Stimulated activated CD4-positive, alpha-beta T cell treated with anti-CD3 and anti-CD28 coated beads, Interleukin-12 subunit alpha, Interleukin-12 subunit beta, amount 100 ng/mL, for 48 hours (primary cell): ENCODE measurements at regions not wholly inside any gene's neighbourhood (a gene's known extent, or its start where the extent isn't known, plus 50 kb on each side); places are given as distances from the start of the nearest gene placed in this dataset.

ENCODE experiments used
- DNase-seq, 3 donors: peaks; one replicate each; pipeline ENCODE4 v3.0.0-alpha.2; 2020; ENCODE audit warnings: low read depth in 2 of 3, low spot score in 1 of 3

DNA sequence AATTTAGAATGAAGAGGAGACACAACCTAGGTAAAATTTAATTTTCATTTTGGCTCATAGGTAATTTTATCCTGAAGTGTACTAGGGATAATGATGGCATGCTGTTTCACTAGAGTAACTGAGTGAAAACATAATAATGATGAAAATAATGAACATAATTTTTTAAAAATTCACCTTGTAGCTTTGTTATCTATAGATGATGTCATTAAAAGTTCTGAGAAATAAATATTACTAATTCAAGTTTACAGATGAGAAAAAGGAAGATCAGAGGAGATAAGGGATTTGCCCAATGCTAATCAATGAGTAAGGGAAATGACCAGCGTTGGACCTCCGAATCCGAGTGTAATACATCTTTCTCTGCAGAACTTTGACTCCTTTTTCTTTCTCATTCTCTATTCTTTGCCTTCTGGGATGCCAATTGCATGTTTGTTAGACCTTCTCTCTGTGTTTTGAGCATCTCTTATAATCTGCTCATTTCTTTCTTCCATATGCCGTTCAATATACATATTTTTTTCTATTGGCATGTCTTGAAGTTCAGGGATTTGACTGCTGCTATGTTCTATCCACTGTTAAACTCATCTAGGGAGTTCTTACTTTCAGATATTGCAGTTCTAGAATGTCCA lies 186.5 kb downstream of the SNX19 start:
- no peak for DNase-seq

GRCh38 chr11:130731401-130731800 lies 184.9 kb downstream of the SNX19 start:
- DNase-seq, result no peak

DNA sequence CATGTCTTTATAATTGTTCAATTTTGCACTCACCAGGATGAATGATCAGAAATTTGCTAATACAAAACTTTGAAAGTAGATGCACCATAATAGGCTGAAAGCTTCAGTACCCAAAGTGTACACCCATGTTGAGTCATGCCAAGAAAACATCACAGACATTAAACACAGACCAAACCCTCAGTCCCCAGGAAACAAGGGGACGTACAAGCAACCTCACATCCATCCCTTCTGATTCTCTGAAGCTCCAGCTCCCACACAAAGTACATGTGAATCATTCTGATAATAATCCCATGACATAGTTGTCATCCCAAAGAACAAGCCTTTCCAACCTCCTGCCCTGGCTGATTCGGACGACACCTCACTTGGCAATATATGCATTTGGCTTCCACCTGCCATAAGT lies 183.8 kb downstream of the SNX19 start:
- no peak for DNase-seq

- DNase-seq, result no peak
Observed at GRCh38 chr11:130737041-130737830, 179.0 kb downstream of the SNX19 start.

- no peak for DNase-seq
Observed at GRCh38 chr11:130737866-130738431, 178.3 kb downstream of the SNX19 start.

- no peak for DNase-seq
Observed at GRCh38 chr11:130738611-130739010, 177.7 kb downstream of the SNX19 start.

DNA sequence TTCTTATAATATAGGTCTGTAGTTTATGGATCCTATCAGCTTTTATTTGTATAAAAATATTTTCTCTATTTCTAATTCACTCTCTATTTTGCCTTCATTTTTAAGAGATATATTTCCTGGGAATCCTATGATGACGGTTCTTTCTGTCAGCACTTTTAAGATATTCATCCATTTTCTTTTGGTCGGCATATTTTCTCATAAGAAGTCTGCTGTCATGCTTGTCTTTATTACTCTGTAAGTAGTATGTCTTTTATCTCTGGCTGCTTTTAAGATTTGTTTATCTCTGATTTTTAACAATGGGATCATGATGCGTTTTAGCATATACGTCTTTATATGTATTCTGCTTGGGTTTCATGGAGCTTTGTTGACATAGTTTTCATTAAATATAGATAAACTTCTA lies 175.5 kb downstream of the SNX19 start:
- no peak for DNase-seq

DNA sequence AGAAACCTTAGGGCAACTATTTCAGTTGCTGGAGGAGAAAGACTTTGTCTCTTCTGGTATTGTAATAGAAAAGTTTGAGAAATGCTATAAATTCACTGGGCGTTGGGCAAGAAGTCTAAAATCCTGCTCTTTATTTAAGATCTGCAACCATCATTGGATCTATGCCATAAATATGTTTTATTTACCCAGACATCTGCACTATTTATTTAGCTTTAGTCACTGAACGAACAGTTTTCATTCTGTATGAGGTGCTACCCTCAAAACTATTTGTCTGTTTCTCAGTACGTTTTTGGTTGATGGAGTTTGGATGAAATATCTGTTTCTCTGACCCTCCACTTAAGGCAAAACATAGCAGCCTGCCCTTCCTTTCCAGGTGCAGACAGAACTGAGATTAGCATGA lies 171.5 kb downstream of the SNX19 start:
- DNase-seq, result no peak

DNA sequence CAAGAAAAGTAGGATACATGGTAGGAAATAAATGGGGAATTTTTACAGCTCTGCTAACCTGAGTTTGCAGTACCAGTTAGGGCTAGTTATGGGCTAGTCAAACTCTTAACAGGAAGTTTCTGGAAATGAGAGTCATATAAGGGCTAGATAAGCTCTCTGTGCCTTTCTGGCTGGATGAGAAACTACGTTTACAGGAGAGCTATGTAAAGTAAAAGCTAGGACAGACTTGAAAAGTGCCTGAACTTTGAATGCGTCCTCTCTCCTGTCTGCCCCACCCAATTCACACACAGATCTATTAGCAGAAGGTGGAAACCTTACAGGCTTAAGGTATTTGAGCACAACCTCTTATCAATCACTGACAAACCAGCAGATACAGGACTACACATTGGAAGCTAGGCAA lies 167.1 kb downstream of the SNX19 start:
- no peak for DNase-seq

DNA sequence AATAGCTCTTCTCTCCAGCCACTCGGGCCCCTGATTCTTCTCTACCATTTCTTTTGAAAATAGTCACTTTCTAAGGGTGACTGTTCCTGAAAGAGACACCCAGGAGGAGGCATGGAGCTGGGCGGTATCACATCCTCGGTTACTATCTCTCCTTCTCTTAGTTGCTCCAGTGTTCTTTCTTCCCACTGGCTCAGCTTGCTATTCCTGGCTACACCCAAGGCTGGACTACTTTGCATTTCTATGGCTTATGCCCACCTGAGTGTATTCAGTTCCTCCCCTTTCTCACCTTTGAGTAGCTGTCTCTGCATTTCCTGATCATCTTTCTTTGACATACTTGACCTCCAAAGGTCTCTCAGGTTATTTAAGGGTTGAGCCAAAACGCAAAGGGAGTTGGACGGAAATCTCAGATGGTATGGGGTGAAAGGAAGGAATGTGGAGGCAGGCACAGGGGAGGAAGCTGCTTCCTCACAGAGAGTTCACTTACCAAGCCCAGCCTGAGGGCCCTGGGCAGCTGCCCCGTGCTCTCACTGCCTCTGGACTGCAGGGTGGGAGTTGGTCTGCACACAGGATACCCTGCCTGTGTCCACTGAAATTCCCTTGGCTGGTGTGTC lies 155.7 kb downstream of the SNX19 start:
- DNase-seq, result no peak

GRCh38 chr11:130761560-130762220 lies 154.6 kb downstream of the SNX19 start:
- no peak for DNase-seq

- DNase-seq, result no peak
Observed at GRCh38 chr11:130762638-130763037, 153.6 kb downstream of the SNX19 start.

DNA sequence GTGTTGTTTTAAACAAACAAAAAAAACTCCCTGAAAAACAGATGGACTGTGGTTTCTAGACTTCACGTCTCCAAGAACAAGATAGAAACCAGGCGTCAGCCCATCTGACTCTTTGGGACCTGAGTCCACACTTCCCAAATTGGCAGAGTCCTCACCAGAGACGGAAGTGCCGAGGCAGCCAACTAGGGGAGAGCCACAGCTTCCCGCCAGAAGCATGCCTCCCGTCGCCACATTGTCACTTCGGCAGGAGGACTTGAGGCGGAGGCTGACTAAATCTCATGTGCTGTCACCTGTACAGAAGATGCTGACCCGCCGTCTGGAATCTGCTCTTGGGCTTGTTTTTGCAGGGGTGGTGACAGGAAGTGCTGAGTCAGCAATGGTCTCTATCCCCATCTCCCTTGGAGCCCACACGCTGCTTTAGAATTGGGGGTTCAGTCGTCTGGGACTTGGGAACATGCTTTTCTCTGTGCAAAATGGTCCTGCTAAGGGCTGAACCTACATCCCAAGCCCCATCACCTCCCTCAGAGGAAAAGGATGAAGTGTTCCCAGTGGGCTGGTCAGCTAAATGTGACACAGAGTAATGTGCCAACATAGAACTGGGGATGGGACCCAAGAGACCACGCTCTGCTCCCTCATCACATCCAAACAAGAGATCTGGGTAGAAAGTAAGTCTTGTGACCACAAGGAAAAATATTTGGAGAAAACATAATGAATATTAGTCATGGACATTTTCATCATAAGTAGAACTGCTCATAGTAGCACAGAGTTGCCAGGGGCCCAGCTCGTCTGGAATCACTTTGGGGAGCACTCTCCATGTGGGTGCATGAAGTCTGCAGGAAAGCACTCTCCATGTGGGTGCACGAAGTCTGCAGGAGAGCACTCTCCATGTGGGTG lies 152.9 kb downstream of the SNX19 start:
- DNase-seq, result no peak

DNA sequence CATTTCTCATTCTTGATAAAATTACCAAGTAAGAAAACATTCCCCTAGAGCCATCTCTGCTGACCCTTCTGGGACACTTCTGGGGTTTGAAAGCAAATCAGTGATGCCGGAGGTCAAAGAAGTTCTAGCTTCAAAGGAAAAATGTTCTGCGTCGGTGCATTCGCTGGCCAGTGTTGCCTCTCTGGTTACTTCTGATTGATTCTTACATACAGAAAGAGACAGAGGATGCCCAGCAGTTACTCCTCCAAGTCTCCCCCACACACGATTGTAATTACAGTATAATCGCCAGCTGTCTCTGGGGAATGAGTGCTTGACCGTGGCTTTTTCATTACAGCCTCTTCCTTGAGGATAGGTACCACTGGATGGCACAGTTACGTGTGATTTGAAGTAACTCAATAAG lies 150.9 kb downstream of the SNX19 start:
- DNase-seq, result no peak

DNA sequence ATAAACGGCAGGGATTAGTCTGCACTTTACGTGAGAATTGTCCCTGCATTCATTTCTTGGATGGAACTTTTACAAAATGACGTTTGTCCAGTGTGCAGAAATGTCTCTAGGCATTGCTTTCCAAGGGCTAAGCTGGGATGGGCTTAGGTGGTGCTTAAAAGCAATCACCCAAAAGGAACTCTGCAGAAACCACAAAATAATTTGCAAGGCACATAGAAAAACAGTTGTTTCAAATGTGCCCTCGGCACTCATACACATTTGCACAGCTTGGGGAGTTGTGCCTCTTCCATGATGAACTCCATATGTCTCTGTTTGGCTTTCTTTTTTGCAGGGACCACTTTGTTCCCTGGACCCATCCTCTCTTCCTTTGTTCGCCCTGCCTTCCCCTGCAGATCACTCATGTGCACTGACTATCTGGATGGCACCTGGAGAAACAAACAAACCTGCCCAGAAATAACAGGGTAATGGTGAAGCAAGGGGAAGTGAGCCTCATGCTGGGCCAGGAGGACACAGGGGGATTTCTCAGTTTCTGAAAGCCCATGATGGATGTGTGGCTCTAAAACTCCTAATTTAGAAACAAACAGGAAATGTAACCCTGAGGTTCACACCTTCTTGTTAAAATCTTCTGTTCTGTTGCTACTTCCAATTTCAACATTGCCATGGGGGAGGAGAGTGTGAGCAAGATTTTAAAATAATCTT lies 150.2 kb downstream of the SNX19 start:
- no peak for DNase-seq

- no peak for DNase-seq
Observed at GRCh38 chr11:130766650-130767565, 149.4 kb downstream of the SNX19 start.

GRCh38 chr11:130769782-130770535 lies 146.3 kb downstream of the SNX19 start:
- DNase-seq, result no peak

DNA sequence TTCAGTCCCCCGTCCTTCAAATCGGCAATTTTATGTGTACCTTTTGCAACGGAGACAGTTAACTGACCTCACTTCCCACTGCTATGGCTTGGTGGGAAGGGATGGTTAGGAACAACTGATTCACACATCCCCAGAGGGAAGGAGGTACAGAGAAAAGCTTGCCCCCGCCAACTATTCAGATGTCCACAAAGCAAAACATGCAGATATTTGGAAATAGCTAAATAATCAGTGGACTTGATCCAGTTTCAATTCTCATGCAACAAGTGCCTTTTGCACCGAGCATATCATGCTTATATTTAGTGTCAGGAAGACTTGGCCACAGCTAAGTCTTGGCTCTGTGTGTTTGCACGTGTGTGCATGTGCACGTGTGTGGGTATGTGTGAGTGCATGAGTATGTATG lies 144.6 kb downstream of the SNX19 start:
- DNase-seq, result no peak
